ENCODE measurements at regions not wholly inside any gene's neighbourhood (a gene's known extent, or its start where the extent isn't known, plus 50 kb on each side); places are given as distances from the start of the nearest gene placed in this dataset.

DNA sequence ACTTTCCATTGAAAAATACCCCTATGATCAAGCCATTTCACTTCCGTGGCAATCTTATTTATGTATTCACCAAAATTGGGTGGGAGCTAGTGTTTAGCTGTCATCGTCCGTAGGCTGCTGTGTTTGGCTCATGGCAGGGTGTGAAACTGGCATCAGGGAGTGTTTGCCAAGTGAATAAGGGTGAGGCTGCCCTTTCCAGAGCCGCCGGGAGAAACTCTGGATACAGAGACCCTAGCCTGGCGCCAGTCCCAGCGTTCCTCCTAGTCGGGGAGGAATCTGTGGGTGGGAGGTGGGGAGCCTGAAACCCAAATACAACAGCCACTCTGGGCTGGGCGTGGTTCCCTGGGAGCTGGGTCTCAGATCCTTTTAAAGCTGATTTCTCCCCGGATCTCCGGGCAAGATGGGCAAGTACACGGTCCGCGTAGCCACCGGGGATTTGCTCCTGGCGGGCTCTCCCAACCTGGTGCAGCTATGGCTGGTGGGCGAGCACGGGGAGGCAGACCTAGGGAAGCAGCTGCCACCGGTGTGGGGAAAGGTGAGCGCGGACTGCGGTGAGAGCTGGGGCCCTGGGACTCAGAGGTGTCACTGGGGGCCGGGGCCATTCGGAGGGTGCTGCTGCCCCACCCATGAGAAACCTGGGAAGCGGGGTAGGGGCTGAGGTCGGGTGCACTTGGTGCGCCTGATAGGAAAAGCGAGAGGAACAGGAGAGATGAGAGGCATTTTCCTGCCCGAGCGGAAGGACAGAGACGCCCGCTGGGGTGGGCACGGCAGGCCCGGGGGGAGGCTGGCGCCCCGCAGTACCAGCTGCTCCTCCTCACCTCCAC, 62.1 kb upstream of the TEKT1 start:
- DNase-seq (ENCODE audit: low read depth): no peak
- TF ChIP-seq, protein P1, sequence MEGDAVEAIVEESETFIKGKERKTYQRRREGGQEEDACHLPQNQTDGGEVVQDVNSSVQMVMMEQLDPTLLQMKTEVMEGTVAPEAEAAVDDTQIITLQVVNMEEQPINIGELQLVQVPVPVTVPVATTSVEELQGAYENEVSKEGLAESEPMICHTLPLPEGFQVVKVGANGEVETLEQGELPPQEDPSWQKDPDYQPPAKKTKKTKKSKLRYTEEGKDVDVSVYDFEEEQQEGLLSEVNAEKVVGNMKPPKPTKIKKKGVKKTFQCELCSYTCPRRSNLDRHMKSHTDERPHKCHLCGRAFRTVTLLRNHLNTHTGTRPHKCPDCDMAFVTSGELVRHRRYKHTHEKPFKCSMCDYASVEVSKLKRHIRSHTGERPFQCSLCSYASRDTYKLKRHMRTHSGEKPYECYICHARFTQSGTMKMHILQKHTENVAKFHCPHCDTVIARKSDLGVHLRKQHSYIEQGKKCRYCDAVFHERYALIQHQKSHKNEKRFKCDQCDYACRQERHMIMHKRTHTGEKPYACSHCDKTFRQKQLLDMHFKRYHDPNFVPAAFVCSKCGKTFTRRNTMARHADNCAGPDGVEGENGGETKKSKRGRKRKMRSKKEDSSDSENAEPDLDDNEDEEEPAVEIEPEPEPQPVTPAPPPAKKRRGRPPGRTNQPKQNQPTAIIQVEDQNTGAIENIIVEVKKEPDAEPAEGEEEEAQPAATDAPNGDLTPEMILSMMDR (IDR thresholded peaks at IDR 0.05; ENCODE audit: control insufficient read depth, insufficient read depth, low read depth, low read length, missing control alignments): no peak
- H3K4me3 ChIP-seq (ENCODE audit: control insufficient read depth, low read depth, low read length): no peak overlapping the region

DNA sequence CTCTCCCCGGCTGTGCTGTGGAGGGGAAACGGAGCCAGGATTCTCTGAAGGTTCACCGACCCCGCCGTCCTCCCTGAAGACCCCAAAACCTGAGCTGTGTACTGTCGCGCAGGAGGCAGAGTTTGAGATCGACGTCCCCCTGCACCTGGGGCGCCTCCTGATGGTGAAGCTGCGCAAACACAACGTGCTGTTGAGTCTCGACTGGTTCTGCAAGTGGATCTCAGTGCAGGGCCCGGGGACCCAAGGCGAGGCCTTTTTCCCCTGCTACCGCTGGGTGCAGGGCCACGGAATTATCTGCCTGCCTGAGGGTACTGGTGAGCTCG, 62.6 kb upstream of the TEKT1 start:
- DNase-seq (ENCODE audit: low read depth): no peak
- H3K4me3 ChIP-seq (ENCODE audit: control insufficient read depth, low read depth, low read length): no peak overlapping the region
- TF ChIP-seq, protein P1 (IDR thresholded peaks at IDR 0.05; ENCODE audit: control insufficient read depth, insufficient read depth, low read depth, low read length, missing control alignments): peak; percentile 28

DNA sequence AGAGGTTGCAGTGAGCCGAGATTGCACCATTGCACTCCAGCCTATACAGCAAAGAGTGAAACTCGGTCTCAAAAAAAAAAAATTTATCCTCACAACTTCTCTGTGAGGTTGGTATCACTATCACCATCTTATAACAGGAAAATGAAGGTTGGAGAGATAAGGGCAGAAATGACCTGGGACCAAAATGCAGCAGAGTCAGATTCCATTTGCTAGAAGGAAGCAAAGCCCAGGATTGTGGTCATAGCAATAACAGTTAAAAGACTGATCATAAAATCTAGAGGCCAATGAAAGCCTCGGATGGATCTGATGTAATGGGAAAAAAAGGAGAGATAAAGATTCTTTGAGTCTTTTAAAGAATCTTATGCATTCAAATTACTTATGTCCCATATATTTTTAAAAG, 69.6 kb upstream of the TEKT1 start:
- TF ChIP-seq, protein P1 (IDR thresholded peaks at IDR 0.05; ENCODE audit: control insufficient read depth, insufficient read depth, low read depth, low read length, missing control alignments): no peak
- no peak for DNase-seq (ENCODE audit: low read depth)
- no peak overlapping the region for H3K4me3 ChIP-seq (ENCODE audit: control insufficient read depth, low read depth, low read length)

DNA sequence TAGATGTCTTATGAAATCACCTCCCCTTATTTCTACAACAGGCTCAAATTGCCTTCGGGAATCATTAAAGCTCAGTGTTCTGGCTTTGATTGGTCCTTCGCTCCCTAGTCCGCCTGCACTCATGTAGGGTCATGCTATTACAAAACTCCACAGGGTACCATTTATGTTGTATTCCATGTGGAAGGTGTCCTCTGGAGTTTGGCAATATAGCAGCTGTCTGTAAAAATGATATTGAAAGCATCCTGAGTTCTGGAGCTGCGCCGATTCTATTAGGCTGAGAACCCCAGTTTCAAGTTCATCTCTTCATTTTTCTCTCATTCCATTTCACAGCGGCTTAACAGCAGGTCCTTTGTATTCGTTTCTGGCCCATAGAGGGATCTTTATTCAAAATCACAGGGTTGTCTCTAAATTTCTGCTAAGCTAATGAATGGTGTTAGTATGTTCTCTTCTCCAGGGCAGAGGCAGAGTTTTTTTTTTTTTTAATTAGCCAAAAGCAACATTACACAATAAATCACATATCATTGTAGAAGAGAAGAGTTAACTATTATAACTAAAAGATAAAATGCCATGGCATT, 71.9 kb upstream of the TEKT1 start:
- no peak overlapping the region for H3K4me3 ChIP-seq (ENCODE audit: control insufficient read depth, low read depth, low read length)
- DNase-seq (ENCODE audit: low read depth): no peak
- TF ChIP-seq, protein P1 (IDR thresholded peaks at IDR 0.05; ENCODE audit: control insufficient read depth, insufficient read depth, low read depth, low read length, missing control alignments): no peak

DNA sequence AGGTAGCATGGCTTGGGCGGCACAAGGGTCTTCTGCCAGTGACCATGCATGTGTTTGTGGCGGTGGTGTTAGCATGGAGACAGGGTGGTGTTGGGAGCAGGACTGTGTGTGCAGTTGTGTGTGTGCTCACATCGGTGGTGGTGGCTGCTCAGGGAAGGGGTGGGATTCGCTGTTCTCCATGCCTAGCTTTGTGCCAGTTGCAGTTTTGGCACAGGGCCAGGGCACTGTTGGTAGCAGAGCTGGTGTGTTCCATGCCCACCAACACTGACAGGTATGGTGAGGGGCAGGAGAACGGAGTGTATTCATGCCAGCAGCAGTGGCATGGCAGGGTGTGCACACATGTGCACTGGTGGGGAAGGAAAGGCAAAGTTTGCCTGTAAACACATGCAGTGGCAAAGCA, 77.3 kb upstream of the TEKT1 start:
- TF ChIP-seq, protein P1 (IDR thresholded peaks at IDR 0.05; ENCODE audit: control insufficient read depth, insufficient read depth, low read depth, low read length, missing control alignments): no peak
- no peak overlapping the region for H3K4me3 ChIP-seq (ENCODE audit: control insufficient read depth, low read depth, low read length)
- no peak for DNase-seq (ENCODE audit: low read depth)

DNA sequence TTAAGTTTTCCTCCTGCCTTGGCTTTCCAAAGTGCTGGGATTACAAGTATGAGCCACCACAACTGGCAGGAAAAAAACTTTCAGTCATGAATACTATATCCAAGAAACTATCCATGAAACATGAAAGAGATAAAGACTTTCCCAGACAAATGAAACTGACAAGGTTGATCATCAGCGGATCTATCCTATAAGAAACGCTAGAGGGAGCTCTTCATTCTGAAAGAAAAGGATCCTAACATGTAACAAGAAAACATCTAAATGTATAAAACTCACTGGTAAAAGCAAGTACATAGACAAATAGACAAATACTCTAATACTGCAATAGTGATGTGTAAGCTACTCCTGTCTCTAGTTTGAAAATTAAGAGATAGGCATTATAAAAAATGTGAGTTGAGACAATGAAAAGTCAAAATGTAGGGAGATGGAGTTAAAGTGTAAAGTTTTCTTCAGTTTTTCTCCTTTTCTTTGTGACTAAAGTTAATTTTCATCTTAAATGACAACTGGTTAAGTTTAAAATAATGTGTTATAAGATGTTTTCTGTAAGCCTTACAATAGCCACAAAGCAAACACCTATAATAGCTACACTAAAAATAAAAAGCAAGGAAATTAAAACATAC, 79.6 kb upstream of the TEKT1 start:
- TF ChIP-seq, protein P1 (IDR thresholded peaks at IDR 0.05; ENCODE audit: control insufficient read depth, insufficient read depth, low read depth, low read length, missing control alignments): peak; percentile 59

More for the DNA sequence above, 79.6 kb upstream of the TEKT1 start:
- no peak for DNase-seq (ENCODE audit: low read depth)
- H3K4me3 ChIP-seq (ENCODE audit: control insufficient read depth, low read depth, low read length): no peak overlapping the region
